Endothelial cell of umbilical vein (primary cell): ENCODE measurements at regions not wholly inside any gene's neighbourhood (a gene's known extent, or its start where the extent isn't known, plus 50 kb on each side); places are given as distances from the start of the nearest gene placed in this dataset.

Experiments used
- EZH2 ChIP-seq: IDR thresholded peaks from 2 replicates; pipeline ENCODE4 v1.6.1; 2012; ENCODE audit warnings: borderline replicate concordance, low read depth, mild to moderate bottlenecking, moderate library complexity, low read length, inconsistent platforms; ENCODE audit not compliant: severe bottlenecking
- MYC ChIP-seq: IDR thresholded peaks from one replicate; pipeline ENCODE4 v1.6.1; 2011; ENCODE audit warnings: mild to moderate bottlenecking, low read depth, low read length
- POLR2A ChIP-seq: IDR thresholded peaks from 2 replicates; pipeline ENCODE4 v1.6.1; 2012; ENCODE audit warnings: low read depth, mild to moderate bottlenecking, control low read depth, low read length
- TF ChIP-seq, protein P1 (sequence below), 2 donors: IDR thresholded peaks; 1 replicate in 1 of 2; 2 replicates in 1 of 2; pipeline ENCODE4 v1.5.1; 2011; ENCODE audit warnings: low read length in 2 of 2, mild to moderate bottlenecking in 2 of 2, moderate library complexity in 2 of 2, control low read depth in 1 of 2, inconsistent platforms in 1 of 2, low read depth in 1 of 2; ENCODE audit not compliant: insufficient read depth in 1 of 2; ENCODE audit errors: extremely low read depth in 1 of 2

DNA sequence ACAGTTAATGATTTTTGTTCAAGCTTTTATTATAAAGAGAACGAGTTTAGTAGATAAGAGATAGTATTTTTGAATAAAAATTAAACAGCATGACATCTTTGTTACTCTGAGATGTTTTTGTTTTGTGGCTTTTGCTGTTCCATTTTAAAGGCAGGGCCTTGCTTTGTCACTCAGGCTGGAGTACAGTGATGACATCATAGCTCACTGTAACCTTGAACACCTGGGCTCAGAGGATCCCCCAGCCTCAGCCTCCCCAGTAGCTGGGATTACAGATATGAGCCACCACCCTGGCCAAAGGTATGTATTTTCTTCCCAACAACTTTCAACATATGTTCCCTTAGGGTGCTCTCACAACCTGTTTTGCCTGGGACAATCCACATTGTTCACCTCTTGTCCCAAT is 730.9 kb upstream of the RGMB start:
- TF ChIP-seq, protein P1, sequence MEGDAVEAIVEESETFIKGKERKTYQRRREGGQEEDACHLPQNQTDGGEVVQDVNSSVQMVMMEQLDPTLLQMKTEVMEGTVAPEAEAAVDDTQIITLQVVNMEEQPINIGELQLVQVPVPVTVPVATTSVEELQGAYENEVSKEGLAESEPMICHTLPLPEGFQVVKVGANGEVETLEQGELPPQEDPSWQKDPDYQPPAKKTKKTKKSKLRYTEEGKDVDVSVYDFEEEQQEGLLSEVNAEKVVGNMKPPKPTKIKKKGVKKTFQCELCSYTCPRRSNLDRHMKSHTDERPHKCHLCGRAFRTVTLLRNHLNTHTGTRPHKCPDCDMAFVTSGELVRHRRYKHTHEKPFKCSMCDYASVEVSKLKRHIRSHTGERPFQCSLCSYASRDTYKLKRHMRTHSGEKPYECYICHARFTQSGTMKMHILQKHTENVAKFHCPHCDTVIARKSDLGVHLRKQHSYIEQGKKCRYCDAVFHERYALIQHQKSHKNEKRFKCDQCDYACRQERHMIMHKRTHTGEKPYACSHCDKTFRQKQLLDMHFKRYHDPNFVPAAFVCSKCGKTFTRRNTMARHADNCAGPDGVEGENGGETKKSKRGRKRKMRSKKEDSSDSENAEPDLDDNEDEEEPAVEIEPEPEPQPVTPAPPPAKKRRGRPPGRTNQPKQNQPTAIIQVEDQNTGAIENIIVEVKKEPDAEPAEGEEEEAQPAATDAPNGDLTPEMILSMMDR (IDR thresholded peaks at IDR 0.05; ENCODE audit: extremely low read depth in 1 of 2, insufficient read depth in 1 of 2, low read depth in 1 of 2, low read length in 2 of 2), result no peak
- TF ChIP-seq MYC (no peak), POLR2A (no peak), EZH2 (no peak)
